PC-9 (cell line): ENCODE measurements at regions not wholly inside any gene's neighbourhood (a gene's known extent, or its start where the extent isn't known, plus 50 kb on each side); places are given as distances from the start of the nearest gene placed in this dataset.

Experiments
- BruUV-seq: library from RNA; stranded (reverse); fragments of 400-500 nt; replicated peaks from 2 replicates; lab custom pipeline; 2021; lab: Mats Ljungman, UMichigan
- CTCF ChIA-PET: fragments of 300-600 bp; sonication (Branson Sonifier 250); formaldehyde crosslinking; loops from one replicate; lab custom pipeline; 2022; ENCODE audit warnings: antibody characterized with exemption; lab: Charles Lee
- POLR2A ChIA-PET: fragments of 300-600 bp; sonication (Branson Sonifier 250); formaldehyde crosslinking; loops from one replicate; lab custom pipeline; 2022; ENCODE audit warnings: antibody characterized with exemption; ENCODE audit not compliant: unreplicated experiment; lab: Charles Lee
- DNase-seq, 2 experiments: peaks; one replicate each; pipeline versions ENCODE4 v3.0.0 to v3.0.0-alpha.2; 2015 to 2022; ENCODE audit warnings: mixed read lengths in 1 of 2
- H2AFZ ChIP-seq: fragments of 200-600 bp; sonication (generic); 2 replicates; pipeline ENCODE4 v1.8.1; 2017; ENCODE audit warnings: antibody characterized with exemption
- H3F3A ChIP-seq: fragments of 200-600 bp; sonication (generic); 2 replicates; pipeline ENCODE4 v1.8.1; 2017; ENCODE audit warnings: antibody characterized with exemption, mild to moderate bottlenecking, low read depth; ENCODE audit not compliant: insufficient read depth
- H3K27ac ChIP-seq: fragments of 200-600 bp; sonication (generic); 2 replicates; pipeline ENCODE4 v1.6.1; 2016; ENCODE audit warnings: mixed run types
- H3K27me3 ChIP-seq: fragments of 200-600 bp; sonication (generic); 2 replicates; pipeline ENCODE4 v1.6.1; 2016; ENCODE audit warnings: low read depth, mixed run types; ENCODE audit not compliant: insufficient read depth
- H3K36me3 ChIP-seq: fragments of 200-600 bp; sonication (generic); 2 replicates; pipeline ENCODE4 v1.6.1; 2016; ENCODE audit warnings: low read depth, mixed run types
- H3K4me1 ChIP-seq: fragments of 200-600 bp; sonication (generic); replicated peaks from 2 replicates; pipeline ENCODE4 v1.6.1; 2016; ENCODE audit warnings: mixed run types; ENCODE audit not compliant: insufficient read depth
- H3K4me2 ChIP-seq: fragments of 200-600 bp; sonication (generic); 2 replicates; pipeline ENCODE4 v1.6.1; 2017; ENCODE audit warnings: mixed run types
- H3K4me3 ChIP-seq: fragments of 200-600 bp; sonication (generic); 2 replicates; pipeline ENCODE4 v1.6.1; 2016; ENCODE audit warnings: mixed run types
- H3K79me2 ChIP-seq: fragments of 200-600 bp; sonication (generic); 2 replicates; pipeline ENCODE4 v1.6.1; 2017; ENCODE audit warnings: low read depth, mixed run types
- H3K9me2 ChIP-seq: fragments of 200-600 bp; sonication (generic); 2 replicates; pipeline ENCODE4 v1.8.1; 2017; ENCODE audit warnings: mild to moderate bottlenecking; ENCODE audit not compliant: insufficient read depth
- H3K9me3 ChIP-seq: fragments of 200-600 bp; sonication (generic); 2 replicates; pipeline ENCODE4 v1.8.1; 2016; ENCODE audit warnings: low read depth; ENCODE audit not compliant: insufficient read depth
- H4K20me1 ChIP-seq: fragments of 200-600 bp; sonication (generic); 2 replicates; pipeline ENCODE4 v1.8.1; 2017; ENCODE audit not compliant: insufficient read depth
- EZH2 ChIP-seq: fragments of 200-600 bp; sonication (generic); IDR thresholded peaks from 2 replicates; pipeline ENCODE4 v1.8.0; 2017; ENCODE audit warnings: antibody characterized with exemption, low read depth
- intact Hi-C: fragments of 100-400 bp; cut with micrococcal nuclease; formaldehyde crosslinking; loops from one replicate; pipeline ENCODE4 v1.10.0; 2022; ENCODE audit not compliant: unreplicated experiment
- TF ChIP-seq, protein P1 (sequence below): fragments of 200-600 bp; sonication (generic); conservative IDR thresholded peaks from 2 replicates; pipeline ENCODE4 v1.6.1; 2017; ENCODE audit warnings: mixed run types, antibody characterized with exemption, mild to moderate bottlenecking, moderate library complexity

DNA sequence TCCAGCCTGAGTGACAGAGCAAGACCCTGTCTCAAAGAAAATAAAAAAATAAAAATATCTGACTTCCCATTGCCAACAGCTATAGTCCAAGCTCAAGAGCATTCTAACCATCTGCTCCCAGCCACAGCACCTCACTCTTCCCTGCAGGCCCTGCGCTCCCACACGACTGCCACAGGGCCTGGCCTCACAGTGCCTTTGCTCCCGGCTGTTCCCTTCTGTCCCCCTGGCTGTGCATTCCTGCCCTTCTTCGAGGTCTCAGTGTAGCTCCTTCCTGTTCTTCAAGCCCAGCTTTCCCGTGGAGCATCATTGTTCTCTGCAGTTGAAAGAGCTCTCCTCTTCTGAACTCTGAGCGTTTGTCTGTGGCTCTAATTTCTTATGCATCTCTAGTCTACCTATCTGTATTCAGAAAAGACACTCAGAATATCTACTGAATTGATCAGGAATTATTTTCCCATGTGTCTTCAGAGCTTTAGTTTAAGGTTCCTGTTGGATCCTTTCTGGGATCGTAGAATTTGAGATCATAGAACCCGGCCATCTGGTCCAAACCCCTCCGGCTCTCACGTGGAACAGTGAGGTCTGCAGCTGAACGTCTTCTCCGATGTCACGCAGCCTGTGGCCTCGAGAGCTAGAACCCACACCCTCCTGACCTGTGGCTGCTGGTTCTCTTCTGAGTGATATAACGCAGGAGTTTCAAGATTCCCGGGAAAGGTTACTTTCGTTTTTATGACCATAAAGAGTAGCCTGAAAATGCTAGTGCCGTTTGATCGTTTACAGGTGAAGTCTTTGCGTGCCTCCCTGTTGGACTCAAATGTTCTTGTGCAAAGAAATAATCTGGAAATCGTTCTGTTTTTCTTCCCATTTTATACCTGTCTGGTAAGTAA is 54.4 kb downstream of the DOP1B start:
- no peak overlapping the region for H3K4me3 ChIP-seq
- no peaks in the 10 kb centered on the region for H3K79me2 ChIP-seq
- H3F3A ChIP-seq: peaks cover 12% of the 10 kb centered on the region
- H3K4me1 ChIP-seq: peaks cover 49% of the 10 kb centered on the region
- CTCF ChIA-PET: interaction anchor here (0.5 to 0.7 kb wide), 4 partner anchors 50 to 660 kb away, joined by 3 to 8 read pairs (median 4); no protein-coding TSS in a partner anchor
- H3K36me3 ChIP-seq: no peaks in the 10 kb centered on the region
- peak overlapping the region; percentile 82 for H3K27ac ChIP-seq
- peak overlapping the region; percentile 77; the same call in 1 of the 2 replicates for H3K4me2 ChIP-seq
- POLR2A ChIA-PET: interaction anchor here (0.6 to 0.7 kb wide), 3 partner anchors 112 to 1056 kb away, joined by 3 read pairs; partner anchors contain the start of gene VPS26C
- no peak overlapping the region for H2AFZ ChIP-seq
- TF ChIP-seq, protein P1, sequence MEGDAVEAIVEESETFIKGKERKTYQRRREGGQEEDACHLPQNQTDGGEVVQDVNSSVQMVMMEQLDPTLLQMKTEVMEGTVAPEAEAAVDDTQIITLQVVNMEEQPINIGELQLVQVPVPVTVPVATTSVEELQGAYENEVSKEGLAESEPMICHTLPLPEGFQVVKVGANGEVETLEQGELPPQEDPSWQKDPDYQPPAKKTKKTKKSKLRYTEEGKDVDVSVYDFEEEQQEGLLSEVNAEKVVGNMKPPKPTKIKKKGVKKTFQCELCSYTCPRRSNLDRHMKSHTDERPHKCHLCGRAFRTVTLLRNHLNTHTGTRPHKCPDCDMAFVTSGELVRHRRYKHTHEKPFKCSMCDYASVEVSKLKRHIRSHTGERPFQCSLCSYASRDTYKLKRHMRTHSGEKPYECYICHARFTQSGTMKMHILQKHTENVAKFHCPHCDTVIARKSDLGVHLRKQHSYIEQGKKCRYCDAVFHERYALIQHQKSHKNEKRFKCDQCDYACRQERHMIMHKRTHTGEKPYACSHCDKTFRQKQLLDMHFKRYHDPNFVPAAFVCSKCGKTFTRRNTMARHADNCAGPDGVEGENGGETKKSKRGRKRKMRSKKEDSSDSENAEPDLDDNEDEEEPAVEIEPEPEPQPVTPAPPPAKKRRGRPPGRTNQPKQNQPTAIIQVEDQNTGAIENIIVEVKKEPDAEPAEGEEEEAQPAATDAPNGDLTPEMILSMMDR: no peak
- TF ChIP-seq EZH2: no peak
- no peaks in the 10 kb centered on the region for H3K27me3 ChIP-seq
- no peaks in the 10 kb centered on the region for H3K9me2 ChIP-seq
- no peaks in the 10 kb centered on the region for H3K9me3 ChIP-seq
- no peaks in the 10 kb centered on the region for H4K20me1 ChIP-seq
- DNase-seq: no peak
- BruUV-seq: no TSS peak
- intact Hi-C loops: loop anchor here (1.0 kb wide), 1 partner anchor 23 kb away; no protein-coding TSS in a partner anchor

DNA sequence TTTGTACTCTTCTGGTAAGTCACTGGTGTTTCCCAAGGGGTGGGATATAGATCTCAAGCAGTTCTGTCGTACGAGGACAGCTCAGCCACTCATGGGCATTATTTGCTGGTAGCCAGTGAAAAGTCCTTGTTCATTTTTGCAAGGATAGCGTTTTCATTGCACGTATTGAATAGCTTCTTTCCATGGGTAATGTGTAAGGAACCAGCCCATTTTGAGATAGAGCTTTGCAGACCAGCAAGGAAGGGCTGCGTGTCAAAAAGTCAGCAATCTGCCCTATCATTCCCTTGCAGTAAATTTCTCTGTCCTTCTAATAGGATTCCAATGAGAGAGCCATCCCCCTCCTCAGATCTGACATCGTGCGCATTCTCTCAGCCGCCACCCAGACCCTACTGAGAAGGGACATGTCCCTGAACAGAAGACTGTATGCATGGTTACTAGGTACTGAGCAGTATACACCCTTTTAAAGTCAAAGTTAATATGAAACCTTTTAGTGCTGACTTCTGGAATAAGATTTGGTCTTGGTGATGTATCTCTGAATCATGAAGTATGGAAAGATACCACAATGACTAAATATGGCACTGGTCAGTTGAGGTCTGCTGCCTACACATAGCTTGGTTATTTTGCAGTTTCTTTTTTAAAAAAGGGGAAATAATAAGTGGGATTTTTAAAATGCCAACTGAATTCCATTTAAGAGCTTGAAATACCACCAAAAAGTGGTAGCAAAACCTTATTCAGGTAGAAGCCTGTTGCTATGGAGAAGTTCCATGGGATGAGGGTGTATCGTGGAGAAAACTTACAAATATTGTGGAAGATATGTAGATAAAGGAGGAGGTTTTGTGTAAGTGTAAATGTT is 55.3 kb downstream of the DOP1B start:
- Histone ChIP-seq H3K27me3 (no peaks in the 10 kb centered on the region), H3F3A (peaks cover 11% of the 10 kb centered on the region), H3K9me2 (no peaks in the 10 kb centered on the region), H3K4me2 (no peak overlapping the region), H3K27ac (no peak overlapping the region), H4K20me1 (no peaks in the 10 kb centered on the region), H3K79me2 (no peaks in the 10 kb centered on the region), H3K4me3 (no peak overlapping the region), H3K36me3 (no peaks in the 10 kb centered on the region), H3K9me3 (no peaks in the 10 kb centered on the region), H3K4me1 (peaks cover 43% of the 10 kb centered on the region), H2AFZ (no peak overlapping the region)
- ChIA-PET CTCF (interaction anchor here (0.6 kb wide), 1 partner anchor 156 kb away, joined by 4 read pairs; no protein-coding TSS in a partner anchor), POLR2A (interaction anchor here (0.7 kb wide), 1 partner anchor 118 kb away, joined by 3 read pairs; no protein-coding TSS in a partner anchor)
- TF ChIP-seq, protein P1: no peak
- no peak for TF ChIP-seq EZH2
- DNase-seq: no peak
- intact Hi-C loops: no loop called here
- BruUV-seq: no TSS peak

DNA sequence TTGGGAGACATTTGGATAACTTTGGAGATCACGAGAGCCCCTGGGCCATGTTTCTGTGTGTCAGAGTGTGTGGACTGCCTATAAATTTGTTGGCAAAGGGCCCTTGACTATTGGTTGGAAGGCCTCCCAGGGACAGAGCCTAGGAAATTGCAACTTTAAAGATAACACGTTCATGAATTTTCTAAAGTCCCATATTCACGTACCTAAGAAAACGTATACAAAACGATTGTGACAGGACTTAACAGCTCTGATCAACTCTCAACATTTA is 55.8 kb downstream of the DOP1B start:
- Histone ChIP-seq H3K4me1 (peaks cover 37% of the 10 kb centered on the region), H3K9me3 (no peaks in the 10 kb centered on the region), H3K79me2 (no peaks in the 10 kb centered on the region), H3K27ac (no peak overlapping the region), H3K36me3 (no peaks in the 10 kb centered on the region), H3K4me2 (no peak overlapping the region), H3K27me3 (no peaks in the 10 kb centered on the region), H2AFZ (no peak overlapping the region), H4K20me1 (no peaks in the 10 kb centered on the region), H3F3A (peaks cover 6% of the 10 kb centered on the region), H3K9me2 (no peaks in the 10 kb centered on the region), H3K4me3 (no peak overlapping the region)
- TF ChIP-seq, protein P1: no peak
- TF ChIP-seq EZH2: no peak
- CTCF ChIA-PET: no interaction called here
- intact Hi-C loops: no loop called here
- POLR2A ChIA-PET: interaction anchor here (0.5 kb wide), 1 partner anchor 107 kb away, joined by 3 read pairs; the partner anchor contains the start of gene MORC3
- BruUV-seq: no TSS peak
- no peak for DNase-seq
